Fibroblast of skin of abdomen (primary cell): ENCODE measurements at regions not wholly inside any gene's neighbourhood (a gene's known extent, or its start where the extent isn't known, plus 50 kb on each side); places are given as distances from the start of the nearest gene placed in this dataset.

Experiments
- DNase-seq: peaks from one replicate; pipeline ENCODE4 v3.0.0-alpha.2; 2013

DNA sequence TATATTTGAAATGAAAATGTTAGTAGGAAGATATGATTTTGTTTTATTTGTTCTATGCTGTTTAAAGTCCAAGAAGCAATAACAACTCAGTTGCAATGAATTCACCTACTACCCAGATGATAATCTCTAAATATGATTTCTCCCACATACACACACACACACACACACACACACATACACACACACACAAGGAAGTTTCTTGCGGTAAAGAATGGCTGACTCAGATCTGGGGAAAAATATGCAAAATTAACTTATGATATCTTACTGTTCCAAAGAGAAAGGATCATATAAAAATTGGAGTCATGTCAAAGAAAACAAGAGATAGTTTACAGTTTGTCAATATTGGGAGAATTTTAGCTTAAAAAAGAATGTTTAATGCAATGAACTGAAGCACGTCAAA, 456.7 kb downstream of the SLC16A7 start:
- no peak for DNase-seq

- no peak for DNase-seq
Measured at GRCh38 chr12:60059180-60059579, 463.4 kb downstream of the SLC16A7 start.

DNA sequence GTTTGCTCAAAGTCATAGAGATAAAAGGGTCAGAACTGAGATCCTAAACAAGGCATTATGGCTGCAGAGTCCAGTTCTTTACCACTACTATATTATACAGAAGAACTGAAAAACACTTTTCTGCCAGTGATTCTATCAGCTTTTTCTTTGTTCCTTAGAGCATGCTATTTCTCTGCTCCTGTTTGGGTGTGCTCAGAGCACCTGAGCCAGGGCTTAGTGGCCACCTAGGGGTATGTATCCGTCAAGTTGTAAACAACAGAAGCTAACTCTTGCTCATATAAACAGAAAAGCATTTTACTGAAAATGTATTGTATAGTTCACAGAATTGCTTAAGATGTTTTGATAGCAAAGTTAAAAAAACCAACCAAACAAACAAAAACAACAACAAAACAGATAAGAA, 470.8 kb downstream of the SLC16A7 start:
- DNase-seq: no peak

GRCh38 chr12:60070552-60070951, 474.7 kb downstream of the SLC16A7 start:
- no peak for DNase-seq

DNA sequence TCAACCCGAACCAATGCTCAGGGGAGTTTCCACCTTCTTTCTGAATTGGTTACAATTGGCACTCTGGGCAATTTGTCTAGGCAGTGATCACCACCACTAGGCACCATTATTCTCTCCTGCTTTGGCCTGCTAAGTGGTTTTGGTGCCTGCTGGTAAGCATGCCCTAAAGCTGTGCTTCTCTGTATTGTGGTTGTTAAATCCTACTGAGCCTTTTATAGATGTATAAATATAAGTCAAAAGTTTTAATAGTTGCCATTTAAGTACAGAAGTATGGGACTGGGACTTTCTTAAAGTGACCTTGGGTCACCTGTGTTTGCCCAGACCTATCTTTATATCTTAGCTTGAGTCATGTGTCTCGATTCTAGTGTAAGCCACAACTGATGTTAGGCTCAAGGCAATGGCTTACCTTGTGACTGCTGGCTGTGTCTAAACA, 475.9 kb downstream of the SLC16A7 start:
- DNase-seq: no peak

GRCh38 chr12:60072911-60073310, 477.1 kb downstream of the SLC16A7 start:
- peak; percentile 88 for DNase-seq

DNA sequence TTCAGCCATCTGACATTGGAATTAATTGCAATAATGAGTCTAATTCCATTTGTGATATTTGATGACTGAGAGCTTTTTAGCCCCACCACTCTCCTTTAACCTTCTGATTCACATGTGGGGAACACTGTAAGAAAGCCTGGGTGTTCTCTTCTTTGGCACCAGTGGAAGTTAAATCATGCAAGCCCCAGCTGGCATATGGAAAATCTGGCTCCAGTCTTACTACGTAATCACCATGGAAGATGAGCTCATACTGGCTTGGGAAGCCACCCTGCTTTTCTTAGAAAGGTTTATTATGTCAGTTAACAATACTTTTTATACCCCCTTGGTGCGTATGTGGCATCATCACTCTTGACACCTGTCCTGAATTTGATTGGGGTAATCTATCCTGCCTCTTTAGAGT, 479.3 kb downstream of the SLC16A7 start:
- peak; percentile 22 for DNase-seq

DNA sequence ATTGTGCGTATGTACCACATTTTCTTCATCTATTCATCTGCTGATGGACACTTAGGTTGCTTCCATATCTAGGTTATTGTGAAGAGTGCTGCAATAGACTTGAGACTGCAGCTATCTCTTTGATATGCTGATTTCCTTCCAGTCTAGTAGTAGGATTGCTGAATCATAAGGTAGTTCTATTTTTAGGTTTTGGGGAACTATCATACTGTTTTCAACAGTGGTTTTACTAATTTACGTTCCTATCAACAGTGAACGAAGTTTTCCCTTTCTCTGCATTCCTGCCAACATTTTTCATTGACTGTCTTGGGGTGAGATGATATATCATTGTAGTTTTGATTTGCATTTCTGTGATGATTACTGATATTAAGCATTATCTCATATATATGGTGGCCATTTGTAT, 482.2 kb downstream of the SLC16A7 start:
- DNase-seq: peak; percentile 41

DNA sequence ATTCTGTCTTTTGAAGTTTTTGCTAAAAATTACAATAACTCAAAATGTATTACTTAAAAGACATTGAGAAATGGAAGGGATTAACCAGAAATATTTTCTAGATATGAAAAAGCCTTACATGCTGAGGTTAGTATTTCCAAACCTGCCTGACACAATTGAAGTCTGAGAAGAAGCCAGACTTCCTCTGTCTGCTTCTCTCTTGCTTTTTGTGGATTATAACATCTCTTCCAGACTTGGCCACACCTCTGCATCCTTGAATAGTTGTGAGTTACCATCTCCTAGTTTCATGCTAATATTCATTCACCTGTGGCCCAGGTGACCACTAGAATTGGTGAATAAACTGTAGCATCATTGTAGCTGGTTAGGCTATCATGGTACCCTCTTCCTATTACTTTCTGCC, 497.6 kb downstream of the SLC16A7 start:
- DNase-seq: no peak

- no peak for DNase-seq
Measured at GRCh38 chr12:60094436-60094835, 498.6 kb downstream of the SLC16A7 start.

DNA sequence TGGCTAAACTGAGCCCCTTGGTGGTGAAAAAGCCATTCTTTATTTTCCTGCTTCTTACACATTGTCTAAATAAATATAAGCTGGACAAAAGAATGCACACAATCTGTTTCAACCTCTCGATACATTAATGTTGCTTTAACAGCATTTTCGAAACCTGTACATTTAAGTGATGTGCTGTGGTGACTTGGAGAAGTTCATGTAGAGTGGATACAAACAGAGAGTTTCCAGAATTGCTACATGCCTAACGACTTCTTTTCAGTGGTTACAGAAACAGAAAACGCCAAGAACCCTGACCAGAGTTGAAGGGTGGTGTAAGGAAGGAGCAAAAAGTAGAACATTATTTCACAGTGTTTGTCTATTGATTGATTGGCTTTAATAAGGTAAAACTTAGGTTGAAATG, 500.9 kb downstream of the SLC16A7 start:
- no peak for DNase-seq

DNA sequence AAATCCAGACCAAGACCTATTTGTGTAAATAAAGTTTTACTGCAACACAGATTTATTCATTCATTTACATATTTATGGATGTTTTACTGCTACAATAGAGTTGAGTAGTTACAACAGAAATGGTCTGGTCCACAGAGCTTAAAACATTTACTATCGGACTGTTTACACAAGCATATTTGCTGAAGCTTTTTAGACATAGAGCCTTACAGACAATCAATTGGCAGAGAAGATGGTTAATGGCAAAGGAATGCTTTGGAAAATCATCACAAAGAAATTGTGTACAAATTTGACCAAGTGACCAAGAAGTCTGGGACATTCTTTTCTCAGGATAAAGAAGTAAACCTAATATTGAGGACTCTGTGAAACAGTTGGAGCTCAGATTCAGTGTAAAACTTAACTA, 504.3 kb downstream of the SLC16A7 start:
- no peak for DNase-seq

GRCh38 chr12:60100852-60101251, 505.0 kb downstream of the SLC16A7 start:
- DNase-seq: no peak

DNA sequence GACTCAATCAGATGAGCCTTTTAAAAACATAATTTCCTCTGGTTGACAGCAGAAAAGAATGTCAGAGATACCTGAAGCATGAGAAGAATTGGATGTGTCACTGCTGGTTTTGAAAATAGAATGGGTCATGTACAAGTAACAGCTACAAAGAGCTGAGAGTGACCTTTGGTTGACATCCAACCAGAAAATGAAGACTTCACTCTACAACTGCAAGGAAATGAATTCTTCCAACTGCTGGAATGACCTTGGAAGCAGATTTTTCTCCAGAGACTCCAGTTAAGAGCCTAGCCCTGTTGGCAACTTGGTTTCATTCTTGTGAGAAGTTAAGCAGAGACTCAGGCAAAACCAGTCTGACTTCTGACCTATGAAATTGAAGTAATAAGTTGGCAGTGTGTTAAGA, 505.9 kb downstream of the SLC16A7 start:
- DNase-seq: peak; percentile 81

DNA sequence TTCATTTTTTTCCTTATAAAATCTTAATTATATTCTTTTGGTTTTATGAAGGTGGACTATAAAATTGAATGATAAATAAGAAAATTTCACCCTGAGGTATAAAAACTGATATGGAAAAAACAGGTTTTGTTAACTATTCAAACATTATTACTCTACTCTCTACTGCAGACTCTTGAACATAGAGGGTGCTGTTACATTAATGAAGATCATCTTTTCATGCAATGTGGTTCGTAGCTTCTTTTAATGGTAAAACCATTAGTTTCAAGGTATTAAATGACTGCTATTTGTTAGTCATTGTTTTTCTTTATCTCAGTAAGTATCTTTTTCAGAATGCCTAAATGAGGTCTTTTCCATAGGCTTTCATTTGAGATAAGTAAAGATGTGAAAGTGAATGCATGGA, 510.4 kb downstream of the SLC16A7 start:
- DNase-seq: peak; percentile 35

DNA sequence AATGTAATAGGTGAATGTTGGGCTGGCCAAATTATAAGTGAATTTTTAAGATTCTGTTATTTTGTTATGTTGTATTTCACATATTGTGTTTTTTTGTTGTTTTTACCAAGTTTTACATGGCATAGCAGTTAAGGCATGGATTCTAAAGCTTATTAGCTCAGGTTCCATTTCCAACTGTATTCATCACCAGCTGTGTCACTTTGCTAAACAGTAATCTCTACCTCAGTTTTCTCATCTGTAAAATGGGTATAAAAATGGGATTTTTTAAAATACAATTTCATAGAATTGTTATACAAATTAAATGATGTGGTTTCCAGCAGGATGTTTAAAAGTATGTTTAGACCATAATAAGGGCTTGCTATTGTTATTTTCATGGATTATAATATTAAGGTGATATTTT, 512.2 kb downstream of the SLC16A7 start:
- no peak for DNase-seq

- DNase-seq: no peak
Measured at GRCh38 chr12:60112063-60112462, 516.2 kb downstream of the SLC16A7 start.

DNA sequence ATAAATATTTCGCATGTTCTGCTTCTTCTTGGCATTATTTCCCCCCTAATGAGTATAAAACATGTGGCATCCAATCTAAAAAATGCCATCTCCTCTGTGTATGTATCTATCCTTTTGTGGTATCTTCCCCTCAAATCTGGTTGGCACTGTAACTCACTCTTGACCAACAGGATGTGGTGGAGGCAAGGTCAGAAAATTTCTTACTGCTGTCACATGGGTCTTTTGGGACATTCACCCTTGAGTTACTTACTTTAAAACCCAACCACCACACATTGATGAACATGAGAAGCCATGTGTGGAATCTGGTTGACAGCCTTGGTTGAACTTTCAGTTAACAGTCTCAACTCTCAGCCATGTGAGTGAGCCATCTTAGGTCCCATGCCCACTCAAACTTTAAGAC, 516.9 kb downstream of the SLC16A7 start:
- no peak for DNase-seq

GRCh38 chr12:60114169-60114568, 518.3 kb downstream of the SLC16A7 start:
- DNase-seq: no peak

DNA sequence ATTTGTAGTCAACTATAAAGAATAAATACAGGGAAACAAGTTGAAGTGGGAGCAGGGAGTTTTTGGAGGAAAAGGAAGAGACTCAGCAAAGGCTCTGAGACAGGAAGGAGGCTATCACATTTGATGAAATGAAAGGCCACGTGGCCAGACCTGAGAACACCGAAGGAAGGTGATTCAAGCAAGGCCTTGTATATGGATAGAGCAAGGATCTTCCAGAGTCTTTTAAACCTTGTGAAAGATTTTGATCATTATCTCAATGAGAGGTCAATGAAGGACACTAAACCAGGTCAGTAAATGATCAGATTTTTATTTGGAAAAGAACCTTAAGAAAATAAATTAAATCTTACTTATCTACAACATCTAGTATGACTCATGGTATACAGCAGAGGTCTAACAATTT, 523.5 kb downstream of the SLC16A7 start:
- no peak for DNase-seq

GRCh38 chr12:60120199-60120598, 524.4 kb downstream of the SLC16A7 start:
- DNase-seq: no peak

GRCh38 chr12:60123557-60123956, 527.7 kb downstream of the SLC16A7 start:
- DNase-seq: peak; percentile 27

DNA sequence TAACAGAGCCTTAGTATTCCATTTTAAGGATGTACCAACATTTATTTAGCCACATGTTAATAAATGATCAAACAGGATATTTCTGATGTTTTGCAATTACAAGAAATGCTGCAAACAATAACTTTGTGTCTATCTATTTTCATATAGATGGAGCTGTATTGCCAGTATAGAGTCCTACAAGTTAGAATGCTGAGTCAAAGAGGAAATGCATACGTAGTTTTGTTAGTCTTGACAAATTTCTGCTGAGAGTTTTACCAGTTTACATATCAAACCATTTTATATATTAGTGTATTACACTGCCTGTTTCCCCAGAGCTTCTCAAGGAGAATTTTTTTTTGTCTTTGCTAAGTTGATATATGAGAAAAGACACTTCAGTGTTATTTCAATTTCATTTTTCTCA, 541.7 kb downstream of the SLC16A7 start:
- DNase-seq: no peak

DNA sequence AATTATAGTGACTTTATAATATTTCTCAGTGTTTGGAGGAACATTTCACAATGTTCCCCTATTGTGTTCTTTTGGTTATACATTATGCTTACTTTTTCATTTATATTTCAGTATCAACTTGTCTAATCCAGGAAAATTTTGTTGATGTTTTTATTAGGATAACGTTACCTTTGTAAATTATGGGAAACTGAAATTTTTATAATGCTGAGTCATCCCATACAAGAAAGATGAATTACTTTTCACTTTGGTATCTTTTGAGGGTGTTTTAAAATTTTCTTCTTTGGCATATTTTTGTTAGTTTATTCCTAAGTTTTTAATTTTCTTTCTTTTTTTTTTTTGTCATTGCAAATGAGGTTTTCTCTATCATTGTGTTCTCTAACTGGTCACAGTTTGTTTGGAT, 542.7 kb downstream of the SLC16A7 start:
- no peak for DNase-seq

DNA sequence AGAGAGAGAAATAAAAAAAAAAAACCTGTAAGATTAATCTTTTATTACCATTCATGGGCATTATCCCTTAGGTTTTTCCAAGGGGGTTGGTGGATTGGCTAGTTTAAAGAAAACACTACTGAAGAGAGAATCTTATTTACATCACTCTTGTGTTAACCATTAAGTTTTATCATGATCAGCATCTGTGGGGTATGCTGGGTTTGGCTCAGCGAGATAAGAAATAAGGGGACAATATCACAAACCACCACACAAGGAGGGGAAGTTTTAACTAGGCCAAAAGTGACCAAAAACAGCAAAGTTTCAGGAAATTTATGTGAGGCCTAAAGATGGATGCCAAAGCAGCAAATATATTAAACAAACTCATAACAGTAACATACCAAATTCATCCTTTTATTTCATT, 548.6 kb downstream of the SLC16A7 start:
- no peak for DNase-seq

GRCh38 chr12:60148109-60148508, 552.3 kb downstream of the SLC16A7 start:
- peak; percentile 96 for DNase-seq
